IMR-90 (cell line): ENCODE measurements at regions not wholly inside any gene's neighbourhood (a gene's known extent, or its start where the extent isn't known, plus 50 kb on each side); places are given as distances from the start of the nearest gene placed in this dataset.

ENCODE experiments used
- ATAC-seq: fragments of 200-7000 bp; cut with Tn5 transposase; 2 replicates; pipeline ENCODE4 v1.9.1; 2020; ENCODE audit warnings: low read depth, mild to moderate bottlenecking, moderate library complexity
- BruUV-seq: library from RNA; stranded (reverse); fragments of 400-500 nt; replicated peaks from 2 replicates; lab custom pipeline; 2021; lab: Mats Ljungman, UMichigan
- CTCF ChIA-PET: fragments of 300-600 bp; formaldehyde crosslinking; extraction: SDS; loops from one replicate; lab custom pipeline; 2021; ENCODE audit warnings: antibody characterized with exemption; lab: Yijun Ruan, JAX
- POLR2A ChIA-PET: fragments of 300-600 bp; sonication (Branson Sonifier 250); formaldehyde crosslinking; loops from one replicate; lab custom pipeline; 2022; ENCODE audit warnings: antibody characterized with exemption; ENCODE audit not compliant: unreplicated experiment; lab: Charles Lee
- DNase-seq: peaks from one replicate; pipeline ENCODE4 v3.0.0; 2013
- H2AFZ ChIP-seq: replicated peaks from 2 replicates; pipeline ENCODE3; 2013; ENCODE audit warnings: low read length, mild to moderate bottlenecking; ENCODE audit not compliant: poor library complexity
- H2AK5ac ChIP-seq: 2 replicates; pipeline ENCODE4 v1.6.1; 2013; ENCODE audit warnings: low read depth, low read length, inconsistent platforms
- H2AK9ac ChIP-seq: replicated peaks from 2 replicates; pipeline ENCODE3; 2013; ENCODE audit warnings: mild to moderate bottlenecking, low read depth, low read length, moderate library complexity; ENCODE audit not compliant: poor library complexity
- H2BK120ac ChIP-seq: 2 replicates; pipeline ENCODE4 v1.6.1; 2013; ENCODE audit warnings: low read depth, low read length, inconsistent platforms
- H2BK15ac ChIP-seq: 3 replicates; pipeline ENCODE4 v1.6.1; 2013; ENCODE audit warnings: low read depth, low read length, inconsistent platforms
- H2BK20ac ChIP-seq: 2 replicates; pipeline ENCODE4 v1.6.1; 2013; ENCODE audit warnings: low read depth, mild to moderate bottlenecking, inconsistent platforms, low read length, moderate library complexity
- H2BK5ac ChIP-seq: 2 replicates; pipeline ENCODE4 v1.6.1; 2013; ENCODE audit warnings: mild to moderate bottlenecking, low read depth, low read length, inconsistent platforms; ENCODE audit not compliant: poor library complexity, severe bottlenecking
- H3K14ac ChIP-seq: replicated peaks from 2 replicates; pipeline ENCODE4 v1.6.1; 2013; ENCODE audit warnings: low read depth, low read length, inconsistent platforms
- H3K18ac ChIP-seq: 2 replicates; pipeline ENCODE4 v1.6.1; 2013; ENCODE audit warnings: low read depth, low read length, control low read depth
- H3K23ac ChIP-seq: 2 replicates; pipeline ENCODE4 v1.6.1; 2013; ENCODE audit warnings: low read depth, low read length, inconsistent platforms
- H3K27ac ChIP-seq: 2 replicates; pipeline ENCODE4 v1.5.1; 2013; ENCODE audit warnings: mild to moderate bottlenecking, control low read depth, low read length; ENCODE audit not compliant: insufficient read depth
- H3K27me3 ChIP-seq: 2 replicates; pipeline ENCODE4 v1.6.1; 2013; ENCODE audit warnings: low read length; ENCODE audit not compliant: control insufficient read depth, insufficient read depth
- H3K36me3 ChIP-seq: 2 replicates; pipeline ENCODE4 v1.6.1; 2013; ENCODE audit warnings: low read length, mixed read lengths; ENCODE audit not compliant: control insufficient read depth, insufficient read depth
- H3K4ac ChIP-seq: 2 replicates; pipeline ENCODE4 v1.6.1; 2013; ENCODE audit warnings: low read depth, low read length, inconsistent platforms
- H3K4me1 ChIP-seq: 2 replicates; pipeline ENCODE4 v1.6.1; 2013; ENCODE audit warnings: low read length, mixed read lengths; ENCODE audit not compliant: control insufficient read depth, insufficient read depth
- H3K4me2 ChIP-seq: 2 replicates; pipeline ENCODE4 v1.6.1; 2013; ENCODE audit warnings: low read depth, mild to moderate bottlenecking, control low read depth, low read length, moderate library complexity
- H3K4me3 ChIP-seq: 2 replicates; pipeline ENCODE4 v1.5.1; 2013; ENCODE audit warnings: low read depth, mild to moderate bottlenecking, control low read depth, low read length, moderate library complexity; ENCODE audit not compliant: insufficient read depth
- H3K56ac ChIP-seq: 2 replicates; pipeline ENCODE4 v1.6.1; 2013; ENCODE audit warnings: low read length, inconsistent platforms; ENCODE audit not compliant: insufficient read depth; ENCODE audit errors: extremely low read depth
- H3K79me1 ChIP-seq, 2 experiments: 2 replicates each; pipeline ENCODE4 v1.6.1; 2013; ENCODE audit warnings: low read length in 2 of 2, inconsistent platforms in 1 of 2, low read depth in 1 of 2
- H3K9ac ChIP-seq: 2 replicates; pipeline ENCODE4 v1.6.1; 2013; ENCODE audit warnings: low read depth, low read length, control low read depth
- H3K9me1 ChIP-seq: 2 replicates; pipeline ENCODE4 v1.6.1; 2013; ENCODE audit warnings: low read length, inconsistent platforms; ENCODE audit not compliant: insufficient read depth
- H3K9me3 ChIP-seq: 2 replicates; pipeline ENCODE4 v1.6.1; 2013; ENCODE audit warnings: low read length; ENCODE audit not compliant: control insufficient read depth, insufficient read depth
- H4K20me1 ChIP-seq: 2 replicates; pipeline ENCODE4 v1.6.1; 2013; ENCODE audit warnings: low read length, inconsistent platforms; ENCODE audit not compliant: insufficient read depth
- H4K5ac ChIP-seq: 2 replicates; pipeline ENCODE4 v1.6.1; 2013; ENCODE audit warnings: mild to moderate bottlenecking, low read depth, low read length, control low read depth
- H4K8ac ChIP-seq, 2 experiments: 2 replicates each; pipeline ENCODE4 v1.6.1; 2013; ENCODE audit warnings: low read depth in 2 of 2, low read length in 2 of 2, control low read depth in 1 of 2, inconsistent platforms in 1 of 2
- H4K91ac ChIP-seq: 2 replicates; pipeline ENCODE4 v1.6.1; 2013; ENCODE audit warnings: low read depth, low read length, inconsistent platforms; ENCODE audit not compliant: insufficient read depth
- BHLHE40 ChIP-seq: fragments of 150-350 bp; IDR thresholded peaks from 2 replicates; pipeline ENCODE4 v1.6.1; 2016; ENCODE audit warnings: mild to moderate bottlenecking, low read depth, low read length
- CEBPB ChIP-seq: IDR thresholded peaks from 2 replicates; pipeline ENCODE4 v1.6.1; 2012; ENCODE audit warnings: low read depth, low read length, improper control_type of control experiment
- FOS ChIP-seq: fragments of 150-350 bp; IDR thresholded peaks from 2 replicates; pipeline ENCODE4 v1.6.1; 2016; ENCODE audit warnings: low read depth, low read length
- MAFK ChIP-seq: IDR thresholded peaks from 2 replicates; pipeline ENCODE4 v1.6.1; 2012; ENCODE audit warnings: low read depth, low read length, improper control_type of control experiment
- MXI1 ChIP-seq: IDR thresholded peaks from 2 replicates; pipeline ENCODE4 v1.6.1; 2012; ENCODE audit warnings: low read depth, mild to moderate bottlenecking, low read length, moderate library complexity, borderline replicate concordance
- NFE2L2 ChIP-seq: fragments of 150-350 bp; IDR thresholded peaks from 2 replicates; pipeline ENCODE4 v1.6.1; 2016; ENCODE audit warnings: low read depth, mild to moderate bottlenecking, low read length
- POLR2A ChIP-seq: IDR thresholded peaks from 2 replicates; pipeline ENCODE4 v1.6.1; 2012; ENCODE audit warnings: mild to moderate bottlenecking, low read depth, low read length
- RAD21 ChIP-seq: IDR thresholded peaks from 2 replicates; pipeline ENCODE4 v1.6.1; 2012; ENCODE audit warnings: low read length, improper control_type of control experiment
- RCOR1 ChIP-seq: IDR thresholded peaks from 2 replicates; pipeline ENCODE4 v1.6.1; 2012; ENCODE audit warnings: mild to moderate bottlenecking, low read length, improper control_type of control experiment; ENCODE audit not compliant: insufficient replicate concordance
- SMC3 ChIP-seq: fragments of 150-350 bp; IDR thresholded peaks from 2 replicates; pipeline ENCODE4 v1.6.1; 2016; ENCODE audit warnings: low read depth, mild to moderate bottlenecking, antibody characterized with exemption, low read length, moderate library complexity
- WGBS, 2 experiments: methylation state at CpG; one replicate each; pipeline versions ENCODE4 v1.1.5 to v1.1.7; 2013; ENCODE audit warnings: missing lambda C conversion rate in 2 of 2; ENCODE audit not compliant: insufficient read length in 1 of 2; ENCODE audit errors: extremely low coverage in 2 of 2; 5-methylcytosine and 5-hydroxymethylcytosine counted together
- dilution Hi-C: fragments of 300-500 bp; cut with HindIII; formaldehyde crosslinking; loops from one replicate; pipeline ENCODE4 v1.14.3; 2018; ENCODE audit warnings: low sequenced_read_pairs; ENCODE audit not compliant: unreplicated experiment
- in situ Hi-C: fragments of 300-500 bp; cut with MboI; formaldehyde crosslinking; loops from 3 replicates; pipeline ENCODE4 v1.14.3; 2019; ENCODE audit warnings: low sequenced_read_pairs, inconsistent platforms, mixed read lengths
- intact Hi-C: fragments of 100-400 bp; cut with micrococcal nuclease; formaldehyde crosslinking; loops from 2 replicates; pipeline ENCODE4 v1.10.0; 2022
- TF ChIP-seq, protein P1 (sequence below): fragments of 150-350 bp; IDR thresholded peaks from 2 replicates; pipeline ENCODE4 v1.6.1; 2016; ENCODE audit warnings: low read depth, mild to moderate bottlenecking, low read length, moderate library complexity, borderline replicate concordance
- TF ChIP-seq, protein P2 (sequence below): conservative IDR thresholded peaks from 2 replicates; pipeline ENCODE4 v1.5.1; 2012; ENCODE audit warnings: mild to moderate bottlenecking, low read depth, low read length, improper control_type of control experiment

DNA sequence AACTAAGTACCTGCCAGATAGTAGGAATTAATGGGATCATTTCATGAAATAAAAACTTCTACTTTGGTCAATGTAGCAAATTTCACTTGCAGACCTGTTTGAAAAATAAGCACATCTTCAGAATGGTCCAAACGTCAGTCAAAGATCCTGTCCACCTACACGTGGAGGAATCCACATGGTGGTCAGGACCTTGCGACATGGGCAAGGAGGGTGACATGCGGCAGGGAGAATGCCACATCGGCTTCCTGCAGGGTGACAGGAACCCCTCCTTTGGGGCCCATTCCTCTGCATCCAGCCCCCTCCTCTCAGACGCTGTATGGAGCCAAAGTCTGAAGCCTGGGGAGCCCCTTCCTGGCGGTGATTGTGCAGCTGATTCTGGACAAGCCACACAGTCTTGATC lies 95.5 kb upstream of the MGMT start:
- ATAC-seq (no peak), DNase-seq (no peak)
- H3K56ac ChIP-seq, result no peak overlapping the region
- H3K79me1 ChIP-seq, result no peaks in the 10 kb centered on the region
- H3K4me2 ChIP-seq, result no peak overlapping the region
- no peaks in the 10 kb centered on the region for H3K9me1 ChIP-seq
- no TSS peak for BruUV-seq
- no peak overlapping the region for H4K5ac ChIP-seq
- H3K27me3 ChIP-seq, result no peaks in the 10 kb centered on the region
- ChIA-PET POLR2A (no interaction called here), CTCF (no interaction called here)
- H3K14ac ChIP-seq, result no peak overlapping the region
- H3K4me3 ChIP-seq, result no peak overlapping the region
- H3K9me3 ChIP-seq, result peaks cover 12% of the 10 kb centered on the region
- H4K20me1 ChIP-seq, result no peaks in the 10 kb centered on the region
- H2BK20ac ChIP-seq, result no peak overlapping the region
- H3K23ac ChIP-seq, result no peak overlapping the region
- H3K18ac ChIP-seq, result no peak overlapping the region
- in situ Hi-C loops (no loop called here), intact Hi-C loops (no loop called here), dilution Hi-C loops (no loop called here)
- no peak overlapping the region for H3K9ac ChIP-seq
- no peak overlapping the region for H2BK15ac ChIP-seq
- no peak overlapping the region for H4K8ac ChIP-seq
- H2AFZ ChIP-seq, result no peak overlapping the region
- TF ChIP-seq SMC3 (no peak), FOS (no peak), MXI1 (no peak), RCOR1 (no peak), CEBPB (no peak), MAFK (no peak), NFE2L2 (no peak), BHLHE40 (no peak), POLR2A (no peak), RAD21 (no peak)
- TF ChIP-seq, protein P1, sequence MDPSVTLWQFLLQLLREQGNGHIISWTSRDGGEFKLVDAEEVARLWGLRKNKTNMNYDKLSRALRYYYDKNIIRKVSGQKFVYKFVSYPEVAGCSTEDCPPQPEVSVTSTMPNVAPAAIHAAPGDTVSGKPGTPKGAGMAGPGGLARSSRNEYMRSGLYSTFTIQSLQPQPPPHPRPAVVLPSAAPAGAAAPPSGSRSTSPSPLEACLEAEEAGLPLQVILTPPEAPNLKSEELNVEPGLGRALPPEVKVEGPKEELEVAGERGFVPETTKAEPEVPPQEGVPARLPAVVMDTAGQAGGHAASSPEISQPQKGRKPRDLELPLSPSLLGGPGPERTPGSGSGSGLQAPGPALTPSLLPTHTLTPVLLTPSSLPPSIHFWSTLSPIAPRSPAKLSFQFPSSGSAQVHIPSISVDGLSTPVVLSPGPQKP, result no peak
- TF ChIP-seq, protein P2, sequence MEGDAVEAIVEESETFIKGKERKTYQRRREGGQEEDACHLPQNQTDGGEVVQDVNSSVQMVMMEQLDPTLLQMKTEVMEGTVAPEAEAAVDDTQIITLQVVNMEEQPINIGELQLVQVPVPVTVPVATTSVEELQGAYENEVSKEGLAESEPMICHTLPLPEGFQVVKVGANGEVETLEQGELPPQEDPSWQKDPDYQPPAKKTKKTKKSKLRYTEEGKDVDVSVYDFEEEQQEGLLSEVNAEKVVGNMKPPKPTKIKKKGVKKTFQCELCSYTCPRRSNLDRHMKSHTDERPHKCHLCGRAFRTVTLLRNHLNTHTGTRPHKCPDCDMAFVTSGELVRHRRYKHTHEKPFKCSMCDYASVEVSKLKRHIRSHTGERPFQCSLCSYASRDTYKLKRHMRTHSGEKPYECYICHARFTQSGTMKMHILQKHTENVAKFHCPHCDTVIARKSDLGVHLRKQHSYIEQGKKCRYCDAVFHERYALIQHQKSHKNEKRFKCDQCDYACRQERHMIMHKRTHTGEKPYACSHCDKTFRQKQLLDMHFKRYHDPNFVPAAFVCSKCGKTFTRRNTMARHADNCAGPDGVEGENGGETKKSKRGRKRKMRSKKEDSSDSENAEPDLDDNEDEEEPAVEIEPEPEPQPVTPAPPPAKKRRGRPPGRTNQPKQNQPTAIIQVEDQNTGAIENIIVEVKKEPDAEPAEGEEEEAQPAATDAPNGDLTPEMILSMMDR, result no peak
- H3K4me1 ChIP-seq, result no peaks in the 10 kb centered on the region
- H4K91ac ChIP-seq, result no peak overlapping the region
- H3K36me3 ChIP-seq, result no peaks in the 10 kb centered on the region
- WGBS, 2 experiments, result 33% methylated on average over 1 of the region's 7 CpGs; no CpG with 5 or more reads in 1 of the 2 experiments
- H2AK9ac ChIP-seq, result no peak overlapping the region
- H2BK120ac ChIP-seq, result no peak overlapping the region
- no peak overlapping the region for H2BK5ac ChIP-seq
- H3K4ac ChIP-seq, result no peak overlapping the region
- H2AK5ac ChIP-seq, result no peak overlapping the region
- no peak overlapping the region for H3K27ac ChIP-seq
